Fibroblast of villous mesenchyme (primary cell): ENCODE measurements at regions not wholly inside any gene's neighbourhood (a gene's known extent, or its start where the extent isn't known, plus 50 kb on each side); places are given as distances from the start of the nearest gene placed in this dataset.

ENCODE experiments used
- DNase-seq: peaks from one replicate; pipeline ENCODE4 v3.0.0-alpha.2; 2010; ENCODE audit warnings: low read depth
- H3K4me3 ChIP-seq: 2 replicates; pipeline ENCODE4 v1.5.1; 2011; ENCODE audit warnings: low read depth, mild to moderate bottlenecking, low read length
- TF ChIP-seq, protein P1 (sequence below): IDR thresholded peaks from 2 replicates; pipeline ENCODE4 v1.5.1; 2012; ENCODE audit warnings: low read depth, mild to moderate bottlenecking, low read length; ENCODE audit not compliant: insufficient read depth

GRCh38 chr14:80383223-80383622 lies 171.9 kb upstream of the DIO2 start:
- TF ChIP-seq, protein P1, sequence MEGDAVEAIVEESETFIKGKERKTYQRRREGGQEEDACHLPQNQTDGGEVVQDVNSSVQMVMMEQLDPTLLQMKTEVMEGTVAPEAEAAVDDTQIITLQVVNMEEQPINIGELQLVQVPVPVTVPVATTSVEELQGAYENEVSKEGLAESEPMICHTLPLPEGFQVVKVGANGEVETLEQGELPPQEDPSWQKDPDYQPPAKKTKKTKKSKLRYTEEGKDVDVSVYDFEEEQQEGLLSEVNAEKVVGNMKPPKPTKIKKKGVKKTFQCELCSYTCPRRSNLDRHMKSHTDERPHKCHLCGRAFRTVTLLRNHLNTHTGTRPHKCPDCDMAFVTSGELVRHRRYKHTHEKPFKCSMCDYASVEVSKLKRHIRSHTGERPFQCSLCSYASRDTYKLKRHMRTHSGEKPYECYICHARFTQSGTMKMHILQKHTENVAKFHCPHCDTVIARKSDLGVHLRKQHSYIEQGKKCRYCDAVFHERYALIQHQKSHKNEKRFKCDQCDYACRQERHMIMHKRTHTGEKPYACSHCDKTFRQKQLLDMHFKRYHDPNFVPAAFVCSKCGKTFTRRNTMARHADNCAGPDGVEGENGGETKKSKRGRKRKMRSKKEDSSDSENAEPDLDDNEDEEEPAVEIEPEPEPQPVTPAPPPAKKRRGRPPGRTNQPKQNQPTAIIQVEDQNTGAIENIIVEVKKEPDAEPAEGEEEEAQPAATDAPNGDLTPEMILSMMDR = no peak
- H3K4me3 ChIP-seq = no peak overlapping the region
- no peak for DNase-seq

GRCh38 chr14:80381807-80382363 lies 170.6 kb upstream of the DIO2 start:
- H3K4me3 ChIP-seq = no peak overlapping the region
- DNase-seq = no peak
- TF ChIP-seq, protein P1 = no peak

DNA sequence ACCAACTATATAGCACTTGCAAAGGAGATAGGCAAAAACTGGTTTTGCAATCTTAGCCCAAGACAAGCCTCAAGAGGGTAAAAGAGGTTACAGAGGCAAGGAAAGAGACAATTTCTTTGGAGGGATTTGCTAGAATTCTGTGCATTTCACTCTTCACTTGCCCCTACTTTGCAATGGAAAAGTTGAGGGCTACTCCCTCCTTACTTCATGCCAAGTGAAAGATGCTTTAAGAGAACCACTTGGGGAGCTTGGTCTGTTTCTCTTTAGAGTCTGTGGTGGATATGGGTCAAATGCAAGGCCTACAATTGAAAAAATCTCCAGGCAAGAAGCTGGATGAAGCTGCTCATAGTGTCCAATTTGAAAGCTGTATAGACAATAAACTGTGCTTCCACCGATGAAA lies 167.7 kb upstream of the DIO2 start:
- no peak for DNase-seq
- TF ChIP-seq, protein P1 = no peak
- no peak overlapping the region for H3K4me3 ChIP-seq

- no peak for DNase-seq
- TF ChIP-seq, protein P1 = no peak
- no peak overlapping the region for H3K4me3 ChIP-seq
Observed at GRCh38 chr14:80378084-80378690, 166.9 kb upstream of the DIO2 start.

- DNase-seq = no peak
- TF ChIP-seq, protein P1 = no peak
- no peak overlapping the region for H3K4me3 ChIP-seq
Observed at GRCh38 chr14:80364816-80365215, 153.5 kb upstream of the DIO2 start.

DNA sequence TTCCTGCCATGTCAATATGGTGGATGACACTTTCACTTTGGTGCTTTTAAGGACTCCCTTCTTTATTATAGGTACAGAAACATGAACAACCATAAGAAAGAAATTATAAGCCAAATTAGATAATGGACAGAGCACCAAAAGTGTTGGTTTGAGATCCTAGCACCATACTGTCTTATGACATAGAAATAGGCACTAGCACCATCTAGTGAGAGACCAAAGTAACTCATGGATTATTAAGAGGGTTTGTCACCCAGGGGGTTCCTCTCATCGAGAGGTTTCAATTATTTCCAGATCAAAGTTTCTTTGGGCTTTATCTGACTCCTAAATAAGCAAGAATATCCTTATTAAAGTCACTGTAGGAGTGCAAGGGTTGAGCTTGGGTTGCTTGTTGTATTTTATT lies 153.0 kb upstream of the DIO2 start:
- DNase-seq = peak; percentile 14
- TF ChIP-seq, protein P1 = peak; percentile 31
- H3K4me3 ChIP-seq = no peak overlapping the region

DNA sequence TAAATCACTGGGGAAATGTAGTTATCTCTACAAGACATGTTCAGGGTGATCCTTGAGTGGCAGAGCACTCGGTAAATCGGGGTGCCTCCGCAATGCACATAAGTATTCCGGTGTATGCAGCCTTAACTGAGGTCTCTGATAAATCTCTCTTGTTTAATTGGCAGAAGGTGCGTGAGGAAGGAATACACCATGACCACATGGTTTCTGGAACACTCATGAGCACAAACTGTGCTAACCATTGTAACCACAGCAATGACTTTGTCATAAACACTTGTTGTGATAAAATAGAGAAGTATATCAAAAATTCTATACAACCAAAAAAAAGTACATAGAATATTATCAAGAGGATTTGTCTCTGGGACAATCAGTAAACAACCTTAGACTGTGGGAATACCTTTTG lies 146.8 kb upstream of the DIO2 start:
- no peak overlapping the region for H3K4me3 ChIP-seq
- peak; percentile 34 for DNase-seq
- TF ChIP-seq, protein P1 = no peak
